ENCODE measurements at regions not wholly inside any gene's neighbourhood (a gene's known extent, or its start where the extent isn't known, plus 50 kb on each side); places are given as distances from the start of the nearest gene placed in this dataset.

DNA sequence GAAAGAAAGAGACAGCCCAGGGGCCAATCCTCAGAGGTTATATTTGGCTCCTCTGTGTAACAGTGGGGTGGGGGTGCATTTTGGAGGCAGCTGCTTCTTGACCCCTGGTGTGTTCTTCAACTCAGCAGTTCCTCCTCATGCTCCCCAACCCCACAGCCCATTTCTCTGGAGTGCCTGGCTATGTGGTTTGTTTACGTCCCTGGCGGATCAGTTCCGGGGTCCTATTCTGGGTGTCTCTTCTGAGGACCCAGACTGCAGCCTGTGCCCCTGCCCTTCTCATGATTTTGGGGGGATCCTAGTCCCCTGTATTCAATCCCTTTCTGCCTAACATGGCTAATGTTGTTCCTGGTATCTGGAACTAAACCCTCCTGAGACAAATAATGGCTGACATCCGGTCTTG, 70.5 kb upstream of the SULF2 start:
- TF ChIP-seq POLR2AphosphoS5 (IDR thresholded peaks at IDR 0.05; ENCODE audit: low read depth) (no peak), CTCF (IDR thresholded peaks at IDR 0.05; ENCODE audit: insufficient read depth, low read length) (no peak), GABPA (IDR thresholded peaks at IDR 0.05; ENCODE audit: low read depth) (no peak), SPI1 (IDR thresholded peaks at IDR 0.05; ENCODE audit: borderline replicate concordance, low read depth) (no peak)
- TF ChIP-seq, protein P1, sequence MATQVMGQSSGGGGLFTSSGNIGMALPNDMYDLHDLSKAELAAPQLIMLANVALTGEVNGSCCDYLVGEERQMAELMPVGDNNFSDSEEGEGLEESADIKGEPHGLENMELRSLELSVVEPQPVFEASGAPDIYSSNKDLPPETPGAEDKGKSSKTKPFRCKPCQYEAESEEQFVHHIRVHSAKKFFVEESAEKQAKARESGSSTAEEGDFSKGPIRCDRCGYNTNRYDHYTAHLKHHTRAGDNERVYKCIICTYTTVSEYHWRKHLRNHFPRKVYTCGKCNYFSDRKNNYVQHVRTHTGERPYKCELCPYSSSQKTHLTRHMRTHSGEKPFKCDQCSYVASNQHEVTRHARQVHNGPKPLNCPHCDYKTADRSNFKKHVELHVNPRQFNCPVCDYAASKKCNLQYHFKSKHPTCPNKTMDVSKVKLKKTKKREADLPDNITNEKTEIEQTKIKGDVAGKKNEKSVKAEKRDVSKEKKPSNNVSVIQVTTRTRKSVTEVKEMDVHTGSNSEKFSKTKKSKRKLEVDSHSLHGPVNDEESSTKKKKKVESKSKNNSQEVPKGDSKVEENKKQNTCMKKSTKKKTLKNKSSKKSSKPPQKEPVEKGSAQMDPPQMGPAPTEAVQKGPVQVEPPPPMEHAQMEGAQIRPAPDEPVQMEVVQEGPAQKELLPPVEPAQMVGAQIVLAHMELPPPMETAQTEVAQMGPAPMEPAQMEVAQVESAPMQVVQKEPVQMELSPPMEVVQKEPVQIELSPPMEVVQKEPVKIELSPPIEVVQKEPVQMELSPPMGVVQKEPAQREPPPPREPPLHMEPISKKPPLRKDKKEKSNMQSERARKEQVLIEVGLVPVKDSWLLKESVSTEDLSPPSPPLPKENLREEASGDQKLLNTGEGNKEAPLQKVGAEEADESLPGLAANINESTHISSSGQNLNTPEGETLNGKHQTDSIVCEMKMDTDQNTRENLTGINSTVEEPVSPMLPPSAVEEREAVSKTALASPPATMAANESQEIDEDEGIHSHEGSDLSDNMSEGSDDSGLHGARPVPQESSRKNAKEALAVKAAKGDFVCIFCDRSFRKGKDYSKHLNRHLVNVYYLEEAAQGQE (IDR thresholded peaks at IDR 0.05; ENCODE audit: insufficient replicate concordance, low read depth): no peak
- Histone ChIP-seq H3K27ac (replicated peaks) (no peak overlapping the region), H3K4me3 (replicated peaks; ENCODE audit: insufficient read depth, low read length) (no peak overlapping the region), H3K27me3 (ENCODE audit: insufficient read depth, poor library complexity, severe bottlenecking) (peaks cover 2% of the 10 kb centered on the region)
- DNase-seq (ENCODE audit: low read depth in 1 of 2, low spot score in 1 of 2): no peak

GRCh38 chr20:47854687-47855212, 69.5 kb upstream of the SULF2 start:
- TF ChIP-seq CTCF (IDR thresholded peaks at IDR 0.05; ENCODE audit: insufficient read depth, low read length) (peak; percentile 66), GABPA (IDR thresholded peaks at IDR 0.05; ENCODE audit: low read depth) (no peak)
- peaks cover 2% of the 10 kb centered on the region for H3K27me3 ChIP-seq (ENCODE audit: insufficient read depth, poor library complexity, severe bottlenecking)
- H3K4me3 ChIP-seq (replicated peaks; ENCODE audit: insufficient read depth, low read length): no peak overlapping the region
- DNase-seq (ENCODE audit: low read depth in 1 of 2, low spot score in 1 of 2): peak; percentile 12 to 23
- no peak overlapping the region for H3K27ac ChIP-seq (replicated peaks)

- Histone ChIP-seq H3K4me3 (replicated peaks; ENCODE audit: insufficient read depth, low read length) (no peak overlapping the region), H3K27ac (replicated peaks) (no peak overlapping the region), H3K27me3 (ENCODE audit: insufficient read depth, poor library complexity, severe bottlenecking) (no peaks in the 10 kb centered on the region)
- TF ChIP-seq CTCF (IDR thresholded peaks at IDR 0.05; ENCODE audit: insufficient read depth, low read length) (no peak), GABPA (IDR thresholded peaks at IDR 0.05; ENCODE audit: low read depth) (no peak), POLR2AphosphoS5 (IDR thresholded peaks at IDR 0.05; ENCODE audit: low read depth) (no peak), SPI1 (IDR thresholded peaks at IDR 0.05; ENCODE audit: borderline replicate concordance, low read depth) (no peak)
- TF ChIP-seq, protein P1 (IDR thresholded peaks at IDR 0.05; ENCODE audit: insufficient replicate concordance, low read depth): no peak
- no peak for DNase-seq (ENCODE audit: low read depth in 1 of 2, low spot score in 1 of 2)
Measured at GRCh38 chr20:47851774-47852173, 66.5 kb upstream of the SULF2 start.

DNA sequence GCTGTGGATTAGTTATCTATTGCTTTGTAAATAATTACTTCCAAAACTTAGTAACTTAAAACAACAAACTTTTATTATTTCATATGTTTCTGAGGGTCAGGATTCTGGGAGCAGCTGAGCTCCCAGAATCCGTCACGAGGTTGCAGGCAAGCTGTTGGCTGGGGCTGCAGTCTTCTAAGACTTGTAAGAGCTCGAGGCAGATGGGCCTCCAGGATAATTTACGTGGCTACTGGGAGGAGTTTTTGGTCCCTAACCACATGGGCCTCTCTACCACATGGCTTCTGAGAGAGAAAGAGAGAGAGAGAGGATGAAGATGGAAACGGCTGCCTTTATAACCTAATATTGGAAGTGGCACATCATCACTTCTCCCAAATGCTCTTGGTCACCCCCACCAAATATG, 64.9 kb upstream of the SULF2 start:
- Histone ChIP-seq H3K4me3 (replicated peaks; ENCODE audit: insufficient read depth, low read length) (no peak overlapping the region), H3K27ac (replicated peaks) (no peak overlapping the region), H3K27me3 (ENCODE audit: insufficient read depth, poor library complexity, severe bottlenecking) (no peaks in the 10 kb centered on the region)
- no peak for DNase-seq (ENCODE audit: low read depth in 1 of 2, low spot score in 1 of 2)
- TF ChIP-seq CTCF (IDR thresholded peaks at IDR 0.05; ENCODE audit: insufficient read depth, low read length): no peak
- TF ChIP-seq, protein P1 (IDR thresholded peaks at IDR 0.05; ENCODE audit: insufficient replicate concordance, low read depth): no peak
